HG03159 (cell line): ENCODE measurements at regions not wholly inside any gene's neighbourhood (a gene's known extent, or its start where the extent isn't known, plus 50 kb on each side); places are given as distances from the start of the nearest gene placed in this dataset.
"Not testable (repeated sequence)": the region's sequence is repeated elsewhere in the genome, so short reads cannot be mapped to it uniquely, and the experiment has no call there.

Experiments
- ATAC-seq: cut with Tn5 transposase; IDR thresholded peaks from one replicate; pipeline ENCODE4 v1.9.1; 2021; ENCODE audit warnings: mild to moderate bottlenecking, moderate library complexity; ENCODE audit not compliant: unreplicated experiment

- no peak for ATAC-seq
These were observed 131.3 kb downstream of the MACIR start for GRCh38 chr5:103389846-103390245.

- ATAC-seq: no peak
These were observed 130.8 kb downstream of the MACIR start for GRCh38 chr5:103389357-103389756.

- no peak for ATAC-seq
These were observed 127.2 kb downstream of the MACIR start for GRCh38 chr5:103385722-103386121.

GRCh38 chr5:103377638-103378037, 119.1 kb downstream of the MACIR start:
- ATAC-seq: not testable (repeated sequence)

- no peak for ATAC-seq
These were observed 117.5 kb downstream of the MACIR start for GRCh38 chr5:103375863-103376591.

GRCh38 chr5:103375350-103375749, 116.8 kb downstream of the MACIR start:
- ATAC-seq: no peak

- ATAC-seq: no peak
These were observed 116.0 kb downstream of the MACIR start for GRCh38 chr5:103374473-103374963.

GRCh38 chr5:103373597-103374472, 115.3 kb downstream of the MACIR start:
- ATAC-seq: no peak

GRCh38 chr5:103371046-103371607, 112.6 kb downstream of the MACIR start:
- ATAC-seq: no peak

- ATAC-seq: no peak
These were observed 110.9 kb downstream of the MACIR start for GRCh38 chr5:103369125-103370120.

- no peak for ATAC-seq
These were observed 109.1 kb downstream of the MACIR start for GRCh38 chr5:103367702-103368101.

GRCh38 chr5:103366918-103367549, 108.5 kb downstream of the MACIR start:
- ATAC-seq: no peak

- no peak for ATAC-seq
These were observed 105.5 kb downstream of the MACIR start for GRCh38 chr5:103364074-103364473.

GRCh38 chr5:103362211-103362610, 103.6 kb downstream of the MACIR start:
- no peak for ATAC-seq

- no peak for ATAC-seq
These were observed 101.9 kb downstream of the MACIR start for GRCh38 chr5:103360475-103360874.

GRCh38 chr5:103358305-103358995, 99.9 kb downstream of the MACIR start:
- no peak for ATAC-seq

- ATAC-seq: no peak
These were observed 99.1 kb downstream of the MACIR start for GRCh38 chr5:103357636-103358035.

GRCh38 chr5:103356350-103357091, 98.0 kb downstream of the MACIR start:
- ATAC-seq: no peak

GRCh38 chr5:103355579-103355978, 97.0 kb downstream of the MACIR start:
- no peak for ATAC-seq
